Activated T-cell treated with anti-CD3 and anti-CD28 coated beads, Interleukin-2, amount 50 U/mL, for 24 hours (primary cell): ENCODE measurements at regions not wholly inside any gene's neighbourhood (a gene's known extent, or its start where the extent isn't known, plus 50 kb on each side); places are given as distances from the start of the nearest gene placed in this dataset.

ENCODE experiments used
- DNase-seq: peaks from one replicate; pipeline ENCODE4 v3.0.0-alpha.2; 2020
- H3K27ac Mint-ChIP-seq: 2 replicates; pipeline ENCODE4 v1.8.0; 2020; ENCODE audit warnings: mild to moderate bottlenecking, mixed read lengths
- H3K27me3 Mint-ChIP-seq: 2 replicates; pipeline ENCODE4 v1.8.0; 2020; ENCODE audit warnings: mixed read lengths
- H3K36me3 Mint-ChIP-seq: 2 replicates; pipeline ENCODE4 v1.8.0; 2020; ENCODE audit warnings: low read depth, mixed read lengths
- H3K4me1 Mint-ChIP-seq: 2 replicates; pipeline ENCODE4 v1.8.0; 2020; ENCODE audit warnings: low read depth, mixed read lengths
- H3K4me3 Mint-ChIP-seq: 2 replicates; pipeline ENCODE4 v1.8.0; 2020; ENCODE audit warnings: mild to moderate bottlenecking, moderate library complexity, mixed read lengths
- H3K9me3 Mint-ChIP-seq: 2 replicates; pipeline ENCODE4 v1.8.0; 2020; ENCODE audit warnings: mixed read lengths

DNA sequence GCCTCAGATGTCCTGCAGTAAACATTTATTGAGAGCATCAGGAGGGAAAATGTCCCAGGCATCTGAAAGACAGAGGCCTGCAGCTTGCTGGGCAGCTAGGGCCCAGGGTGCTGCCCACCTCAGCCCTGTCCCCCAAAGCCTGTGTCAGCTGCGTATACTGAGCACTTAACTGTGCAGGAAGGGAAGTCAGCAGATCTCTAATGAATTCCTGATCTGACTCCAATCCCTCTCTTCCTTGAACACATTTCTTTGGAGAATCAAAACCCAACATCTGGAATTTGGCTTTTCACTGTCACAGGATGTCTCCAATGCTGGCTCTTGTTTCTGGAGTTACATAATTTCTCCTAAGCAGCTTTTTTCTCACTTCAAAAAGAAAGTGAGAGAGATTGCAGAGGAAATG, 364.7 kb upstream of the NFE2L3 start:
- H3K27me3 Mint-ChIP-seq, result peaks cover 6% of the 10 kb centered on the region
- no peak for DNase-seq
- H3K4me1 Mint-ChIP-seq, result no peaks in the 10 kb centered on the region

DNA sequence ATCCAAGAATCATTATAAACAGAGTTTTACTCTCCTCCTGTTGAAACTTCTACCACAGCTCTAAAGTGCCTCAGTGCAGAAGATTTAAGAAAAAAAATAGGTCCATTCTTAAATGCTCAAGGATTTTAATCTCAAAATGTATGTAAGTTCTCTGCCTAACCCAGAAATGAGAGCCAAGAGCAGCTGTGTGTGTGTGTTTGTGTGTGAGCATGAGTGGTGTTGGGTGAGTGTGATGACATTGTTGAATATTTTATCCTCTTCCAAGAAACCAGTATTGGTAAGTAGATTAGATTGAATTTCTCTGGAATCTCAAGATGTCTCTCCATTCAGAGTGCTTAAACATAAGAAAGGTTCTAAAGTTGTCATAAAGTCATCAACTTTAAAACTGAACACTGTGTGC, 363.6 kb upstream of the NFE2L3 start:
- Mint-ChIP-seq H3K27me3 (peaks cover 13% of the 10 kb centered on the region), H3K27ac (no peak overlapping the region), H3K9me3 (no peaks in the 10 kb centered on the region), H3K36me3 (no peaks in the 10 kb centered on the region), H3K4me3 (no peak overlapping the region), H3K4me1 (no peaks in the 10 kb centered on the region)
- DNase-seq, result no peak

More for the DNA sequence above, 364.7 kb upstream of the NFE2L3 start:
- H3K27ac Mint-ChIP-seq, result no peak overlapping the region
- no peaks in the 10 kb centered on the region for H3K9me3 Mint-ChIP-seq
- no peaks in the 10 kb centered on the region for H3K36me3 Mint-ChIP-seq
- no peak overlapping the region for H3K4me3 Mint-ChIP-seq

DNA sequence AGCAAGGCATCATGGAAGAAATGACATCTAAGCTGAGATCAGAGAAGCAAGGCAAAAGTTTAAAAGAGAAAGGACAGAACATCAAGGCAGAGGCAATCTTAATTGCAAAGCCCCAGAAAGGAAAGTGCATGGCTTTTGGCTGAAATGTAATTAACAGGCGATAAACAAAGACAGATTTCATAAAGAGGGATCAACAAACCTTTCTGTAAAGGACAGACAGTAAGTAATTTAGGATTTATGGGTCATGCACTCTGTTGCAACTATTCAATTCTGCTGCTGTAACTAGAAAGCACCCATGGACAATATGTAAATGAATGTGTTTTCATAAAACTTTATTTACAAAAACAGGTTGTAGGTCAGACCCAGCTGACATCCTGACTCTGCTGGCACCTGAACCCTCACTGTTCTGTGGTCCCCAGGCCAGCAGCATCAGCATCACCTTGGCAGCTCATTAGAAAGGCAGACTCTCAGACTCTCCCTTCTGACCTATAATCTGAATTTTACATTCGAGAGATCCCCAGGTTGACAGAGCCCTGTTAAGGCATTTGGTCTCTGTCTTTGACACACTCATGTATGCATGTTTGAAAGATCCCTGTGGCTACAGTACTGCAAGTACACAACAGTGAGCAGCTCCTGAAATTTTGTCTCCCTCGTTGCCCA, 362.9 kb upstream of the NFE2L3 start:
- Mint-ChIP-seq H3K27me3 (peaks cover 15% of the 10 kb centered on the region), H3K36me3 (no peaks in the 10 kb centered on the region), H3K27ac (no peak overlapping the region), H3K4me1 (no peaks in the 10 kb centered on the region), H3K9me3 (no peaks in the 10 kb centered on the region), H3K4me3 (no peak overlapping the region)
- no peak for DNase-seq

DNA sequence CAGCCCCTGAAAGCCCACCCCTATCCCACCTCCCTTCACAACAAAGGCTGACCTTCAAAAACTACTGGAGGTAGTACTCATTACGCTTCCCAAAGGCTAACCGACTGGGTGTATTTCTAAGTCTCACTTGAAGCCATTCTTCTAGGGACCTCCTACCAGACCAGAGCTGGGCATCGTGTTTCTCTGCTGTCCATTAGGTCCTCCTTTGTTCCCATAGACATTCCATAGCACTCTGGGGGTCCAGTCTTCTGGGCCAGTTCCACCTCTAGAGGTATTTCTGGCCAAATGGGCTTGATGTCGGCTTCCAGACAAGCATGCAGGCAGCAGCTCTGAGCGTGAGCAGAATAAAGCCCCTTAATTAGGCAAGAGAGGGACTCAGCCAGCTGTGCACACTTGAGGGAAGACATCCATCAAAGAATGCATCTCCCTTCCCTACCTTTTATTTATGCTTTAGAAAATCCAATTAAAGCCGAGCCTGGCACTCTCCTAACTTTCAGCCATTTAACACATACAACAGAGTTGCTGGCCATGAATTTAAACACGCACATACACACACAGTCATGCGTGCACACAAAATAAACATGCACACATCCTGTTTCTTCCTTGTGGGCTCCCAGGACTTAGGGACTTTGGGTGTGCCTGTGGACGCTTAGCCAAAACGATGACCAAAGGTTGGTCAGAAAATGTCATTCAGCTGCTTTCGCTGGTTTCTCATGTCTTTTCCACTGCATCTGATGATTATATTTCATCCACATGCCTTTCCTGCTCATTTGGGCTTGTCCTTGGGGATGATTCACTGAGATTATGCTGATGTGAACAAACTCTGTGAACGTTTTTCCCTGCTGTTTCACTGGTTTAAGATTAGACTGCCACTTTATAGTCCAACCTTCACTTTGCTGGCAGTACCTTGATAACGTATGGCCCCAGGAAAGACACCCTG, 362.0 kb upstream of the NFE2L3 start:
- Mint-ChIP-seq H3K4me1 (no peaks in the 10 kb centered on the region), H3K9me3 (no peaks in the 10 kb centered on the region), H3K27me3 (peaks cover 22% of the 10 kb centered on the region), H3K36me3 (no peaks in the 10 kb centered on the region), H3K27ac (no peak overlapping the region), H3K4me3 (no peak overlapping the region)
- no peak for DNase-seq

DNA sequence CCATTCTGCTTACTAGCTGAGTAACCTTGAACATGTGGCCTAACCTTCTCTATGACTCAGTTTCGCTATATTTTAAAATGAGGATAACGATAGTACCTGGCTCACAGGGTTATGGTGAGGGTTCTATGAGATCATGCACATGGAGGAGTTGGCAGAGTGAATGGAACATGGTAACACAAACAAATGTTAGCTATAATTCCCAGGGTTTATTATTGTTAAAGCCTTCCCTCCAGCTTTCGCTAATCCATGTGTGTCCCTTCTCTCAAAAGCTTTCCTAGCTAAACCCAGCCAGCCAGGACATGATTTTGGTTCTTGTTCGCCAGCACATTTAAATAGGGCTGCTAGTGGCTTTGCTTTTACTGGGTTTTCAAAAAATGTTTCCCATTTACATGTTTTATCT, 361.0 kb upstream of the NFE2L3 start:
- Mint-ChIP-seq H3K27ac (no peak overlapping the region), H3K9me3 (no peaks in the 10 kb centered on the region), H3K4me1 (no peaks in the 10 kb centered on the region), H3K4me3 (no peak overlapping the region), H3K36me3 (no peaks in the 10 kb centered on the region), H3K27me3 (peaks cover 18% of the 10 kb centered on the region)
- no peak for DNase-seq

DNA sequence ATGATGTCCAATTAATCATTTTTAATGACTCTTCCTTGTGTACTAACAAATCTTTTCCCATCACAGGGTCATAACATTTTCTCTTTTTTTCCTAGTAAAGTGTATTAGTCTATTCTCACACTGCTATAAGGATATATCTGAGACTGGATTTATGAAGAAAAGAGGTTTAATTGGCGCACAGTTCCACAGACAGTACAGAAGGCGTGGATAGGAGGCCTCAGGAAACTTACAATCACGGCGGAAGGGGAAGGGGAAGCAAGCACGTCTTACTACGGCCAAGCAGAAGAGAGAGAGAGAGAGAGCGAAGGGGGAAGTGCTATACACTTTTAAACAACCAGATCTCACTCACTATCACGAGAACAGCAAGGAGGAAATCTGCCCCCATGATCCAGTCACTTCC, 359.4 kb upstream of the NFE2L3 start:
- Mint-ChIP-seq H3K4me1 (no peaks in the 10 kb centered on the region), H3K27me3 (peaks cover 18% of the 10 kb centered on the region), H3K9me3 (no peaks in the 10 kb centered on the region), H3K36me3 (no peaks in the 10 kb centered on the region), H3K4me3 (no peak overlapping the region), H3K27ac (no peak overlapping the region)
- no peak for DNase-seq

DNA sequence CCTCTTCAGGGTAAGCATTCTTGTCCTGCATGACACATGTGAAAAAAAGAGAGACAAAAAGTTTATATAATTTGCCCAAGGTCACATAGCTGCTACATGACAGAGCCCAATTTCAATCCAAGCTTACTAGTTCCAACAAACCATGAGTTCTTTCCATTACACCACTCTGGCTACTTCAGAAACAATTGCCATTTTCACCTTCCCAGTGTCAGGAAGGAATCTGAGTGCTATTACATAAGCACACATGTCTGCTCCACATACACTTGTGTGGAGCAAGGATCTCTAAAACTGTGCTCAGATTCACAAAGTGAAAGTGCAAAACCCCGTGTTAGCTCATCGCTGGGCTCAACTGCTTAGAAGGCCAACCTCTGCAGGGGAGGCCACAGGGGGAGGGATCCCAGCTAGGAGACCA, 356.2 kb upstream of the NFE2L3 start:
- Mint-ChIP-seq H3K27me3 (peaks cover 27% of the 10 kb centered on the region), H3K9me3 (no peaks in the 10 kb centered on the region), H3K27ac (no peak overlapping the region), H3K36me3 (no peaks in the 10 kb centered on the region), H3K4me3 (no peak overlapping the region), H3K4me1 (no peaks in the 10 kb centered on the region)
- DNase-seq, result no peak

DNA sequence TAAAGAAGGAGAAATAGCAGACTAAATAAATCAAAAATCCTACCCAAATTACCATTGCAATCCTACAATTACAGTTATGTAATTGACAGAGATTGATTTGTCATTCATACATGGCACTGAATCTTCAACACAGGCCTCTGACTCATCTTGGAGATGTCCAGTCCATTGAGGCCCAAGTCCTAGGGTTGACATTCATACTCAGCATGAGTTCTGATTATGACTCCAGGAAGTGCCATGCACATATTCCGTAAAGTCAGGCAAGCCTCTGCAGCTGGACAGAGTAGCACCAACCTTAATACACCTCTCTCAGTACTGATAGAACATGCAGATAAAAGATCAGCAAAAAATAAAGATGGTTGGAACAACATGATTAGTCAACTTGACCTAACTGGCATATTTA, 353.7 kb upstream of the NFE2L3 start:
- Mint-ChIP-seq H3K27me3 (peaks cover 21% of the 10 kb centered on the region), H3K4me1 (peaks cover 16% of the 10 kb centered on the region), H3K9me3 (no peaks in the 10 kb centered on the region), H3K4me3 (no peak overlapping the region), H3K27ac (no peak overlapping the region), H3K36me3 (no peaks in the 10 kb centered on the region)
- DNase-seq, result no peak

DNA sequence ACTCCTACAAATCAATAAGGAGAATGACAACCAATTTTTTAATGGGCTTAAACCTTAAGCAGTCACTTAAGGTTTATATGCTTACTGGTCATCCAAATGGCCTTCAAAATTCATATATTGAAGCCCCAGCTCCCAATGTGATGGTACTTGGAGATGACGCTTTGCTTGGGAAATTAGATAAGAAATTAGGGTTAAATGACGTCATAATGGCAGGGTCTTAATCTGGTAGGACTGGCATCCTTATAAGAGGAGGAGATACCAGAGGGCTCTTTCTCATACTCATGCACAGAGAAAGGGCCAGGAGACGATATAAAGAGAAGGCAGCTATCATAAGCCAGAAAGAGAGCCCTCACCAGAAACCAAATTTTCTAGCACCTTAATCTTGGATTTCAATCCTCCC, 350.8 kb upstream of the NFE2L3 start:
- Mint-ChIP-seq H3K4me1 (peaks cover 20% of the 10 kb centered on the region), H3K27me3 (peaks cover 22% of the 10 kb centered on the region), H3K27ac (no peak overlapping the region), H3K36me3 (no peaks in the 10 kb centered on the region), H3K4me3 (no peak overlapping the region), H3K9me3 (no peaks in the 10 kb centered on the region)
- DNase-seq, result no peak

DNA sequence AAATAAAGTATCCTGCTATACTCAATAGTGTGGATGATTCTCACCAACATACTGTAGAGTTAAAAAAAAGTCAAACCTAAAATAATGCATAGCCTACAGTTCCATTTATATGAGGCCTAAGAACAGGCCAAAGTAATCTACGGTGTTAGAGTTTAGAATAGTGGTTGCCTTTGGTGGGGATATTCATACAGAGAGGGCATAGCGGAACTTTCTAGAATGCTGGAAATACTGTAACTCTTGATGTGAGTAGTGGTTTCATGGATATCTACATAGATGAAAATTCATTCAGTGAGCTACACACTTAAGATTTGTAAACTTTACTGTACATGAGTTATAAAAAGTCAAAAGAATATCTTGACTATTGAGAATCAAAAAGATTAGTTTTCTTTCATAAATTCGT, 349.9 kb upstream of the NFE2L3 start:
- Mint-ChIP-seq H3K36me3 (no peaks in the 10 kb centered on the region), H3K4me1 (peaks cover 20% of the 10 kb centered on the region), H3K27me3 (peaks cover 27% of the 10 kb centered on the region), H3K27ac (peak overlapping the region; percentile 55), H3K9me3 (no peaks in the 10 kb centered on the region), H3K4me3 (no peak overlapping the region)
- no peak for DNase-seq

DNA sequence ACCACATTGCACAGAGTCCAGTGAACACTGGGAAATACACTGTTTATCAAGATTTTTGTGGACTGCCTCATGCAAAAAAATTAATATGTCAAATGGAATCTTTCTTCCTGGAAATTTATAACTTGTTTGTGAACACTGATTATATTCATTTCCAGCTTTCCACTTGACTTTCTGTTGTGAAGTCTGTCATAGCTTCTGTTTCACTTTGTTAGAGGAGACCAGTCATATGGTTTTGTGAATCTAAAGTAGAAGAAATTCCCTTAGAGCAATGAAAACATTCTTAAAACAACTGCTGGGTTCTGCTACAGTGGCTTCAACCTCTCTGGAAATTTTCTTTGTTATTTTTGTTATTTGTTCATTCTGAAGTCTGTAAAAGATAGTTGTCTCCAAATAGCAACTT, 349.5 kb upstream of the NFE2L3 start:
- Mint-ChIP-seq H3K36me3 (no peaks in the 10 kb centered on the region), H3K4me3 (no peak overlapping the region), H3K9me3 (no peaks in the 10 kb centered on the region), H3K27me3 (peaks cover 27% of the 10 kb centered on the region), H3K4me1 (peaks cover 20% of the 10 kb centered on the region), H3K27ac (peak overlapping the region; percentile 55)
- DNase-seq, result no peak

DNA sequence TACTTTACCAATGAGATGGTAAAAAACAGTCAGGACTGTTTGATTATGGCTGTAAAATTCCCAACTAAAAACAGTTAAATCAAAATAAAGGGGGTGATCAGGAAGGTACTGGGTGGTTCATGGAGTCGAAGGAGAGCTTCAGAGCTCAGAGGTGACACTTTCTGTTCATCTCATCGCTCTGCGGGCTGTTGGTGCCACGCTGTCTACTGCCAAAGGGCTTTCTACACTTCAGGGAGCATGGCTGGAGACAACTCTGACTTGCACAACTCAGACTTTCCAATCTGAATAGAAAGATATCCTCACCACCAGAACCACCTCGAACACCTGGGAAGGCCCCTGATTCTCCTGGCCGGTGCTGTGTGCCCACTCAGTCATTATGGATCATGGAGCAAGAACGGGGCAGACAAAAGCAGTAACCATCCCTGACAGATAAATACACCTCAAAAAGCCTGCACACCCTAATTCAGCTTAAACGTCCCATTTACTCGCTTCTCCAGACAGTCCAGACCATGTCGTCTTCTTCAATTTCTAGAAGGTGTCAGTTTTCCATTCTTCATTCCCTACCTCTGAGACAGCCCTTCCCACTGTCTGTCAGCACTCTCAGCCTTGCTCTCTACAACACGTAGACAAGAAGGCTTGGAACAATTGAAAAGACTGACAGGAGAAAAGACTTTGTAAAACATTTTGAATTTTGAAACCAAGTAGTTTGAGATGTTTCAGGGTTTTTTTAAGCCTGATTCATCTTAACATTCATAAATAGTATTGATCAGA, 348.7 kb upstream of the NFE2L3 start:
- no peaks in the 10 kb centered on the region for H3K36me3 Mint-ChIP-seq
- no peaks in the 10 kb centered on the region for H3K9me3 Mint-ChIP-seq
- H3K4me3 Mint-ChIP-seq, result no peak overlapping the region
- H3K4me1 Mint-ChIP-seq, result peaks cover 20% of the 10 kb centered on the region
- no peak for DNase-seq
- no peak overlapping the region for H3K27ac Mint-ChIP-seq
- peaks cover 19% of the 10 kb centered on the region for H3K27me3 Mint-ChIP-seq

DNA sequence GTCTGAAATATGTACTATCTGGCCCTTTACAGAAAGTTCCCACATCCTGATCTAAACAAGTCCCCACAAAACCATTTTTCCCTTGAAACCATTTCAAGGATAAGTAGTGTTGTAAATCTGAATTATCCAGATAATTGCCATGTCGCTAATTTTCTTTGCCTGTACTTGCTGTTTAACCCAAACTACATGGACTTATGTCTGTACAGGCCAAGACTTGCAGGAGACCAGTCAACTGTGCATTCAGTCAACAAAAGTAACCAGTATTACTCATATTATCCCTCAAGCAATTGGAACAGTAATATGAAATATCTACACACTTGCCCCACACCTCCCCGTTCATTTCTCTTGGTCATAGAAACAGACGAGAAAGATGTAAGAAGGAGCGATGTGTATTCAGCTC, 347.8 kb upstream of the NFE2L3 start:
- no peak overlapping the region for H3K27ac Mint-ChIP-seq
- H3K9me3 Mint-ChIP-seq, result no peaks in the 10 kb centered on the region
- no peak overlapping the region for H3K4me3 Mint-ChIP-seq
- H3K27me3 Mint-ChIP-seq, result peaks cover 20% of the 10 kb centered on the region
- no peak for DNase-seq
- peaks cover 20% of the 10 kb centered on the region for H3K4me1 Mint-ChIP-seq
- H3K36me3 Mint-ChIP-seq, result no peaks in the 10 kb centered on the region

DNA sequence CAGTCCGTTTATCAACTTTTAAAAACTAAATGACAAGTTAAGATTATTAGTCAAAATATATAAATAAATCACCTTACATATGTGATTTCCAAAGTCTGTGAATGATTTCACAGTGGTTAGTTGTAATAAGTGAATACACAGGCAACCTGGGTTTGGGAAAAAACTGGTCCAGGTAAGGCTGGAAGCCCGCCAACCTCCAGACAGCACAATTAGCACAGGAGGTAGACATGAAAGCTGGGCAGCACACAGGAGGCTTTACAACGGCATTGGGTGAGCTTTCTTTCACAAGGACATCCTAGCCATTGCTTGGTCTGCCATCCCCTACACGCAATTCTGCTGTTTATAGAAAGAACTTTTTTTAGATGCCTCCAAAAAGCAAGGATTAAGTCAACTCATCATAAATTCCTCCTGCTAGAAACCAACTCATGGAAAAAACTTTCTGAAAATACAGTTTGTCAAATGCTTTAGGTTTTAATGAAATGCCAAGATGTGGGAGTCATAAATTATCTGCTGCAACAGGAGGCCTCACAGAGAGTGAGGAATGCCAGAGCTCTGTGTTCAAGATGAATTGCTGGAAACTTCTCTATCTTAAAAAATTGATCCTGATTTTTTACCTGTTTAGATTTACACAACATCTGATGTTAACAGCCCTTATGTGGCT, 346.8 kb upstream of the NFE2L3 start:
- Mint-ChIP-seq H3K27me3 (peaks cover 20% of the 10 kb centered on the region), H3K4me1 (peaks cover 20% of the 10 kb centered on the region), H3K36me3 (no peaks in the 10 kb centered on the region), H3K4me3 (no peak overlapping the region), H3K27ac (no peak overlapping the region), H3K9me3 (no peaks in the 10 kb centered on the region)
- DNase-seq, result no peak
